SK-N-SH treated with all-trans-retinoic acid at 6 μM for 48 hours (cell line): ENCODE measurements at regions not wholly inside any gene's neighbourhood (a gene's known extent, or its start where the extent isn't known, plus 50 kb on each side); places are given as distances from the start of the nearest gene placed in this dataset.

ENCODE experiments used
- CSDC2 ChIP-seq: fragments of 250-450 bp; sonication (Bioruptor Pico); IDR thresholded peaks from 2 replicates; pipeline ENCODE4 v1.5.0; 2020; ENCODE audit warnings: mild to moderate bottlenecking, moderate library complexity
- OSR1 ChIP-seq: fragments of 250-450 bp; sonication (Bioruptor Pico); IDR thresholded peaks from 2 replicates; pipeline ENCODE4 v1.8.0; 2022; ENCODE audit warnings: moderate library complexity, mild to moderate bottlenecking, inconsistent platforms
- ZFP3 ChIP-seq: fragments of 250-450 bp; sonication (Bioruptor Pico); IDR thresholded peaks from 2 replicates; pipeline ENCODE4 v1.5.0; 2020; ENCODE audit warnings: mild to moderate bottlenecking, moderate library complexity

DNA sequence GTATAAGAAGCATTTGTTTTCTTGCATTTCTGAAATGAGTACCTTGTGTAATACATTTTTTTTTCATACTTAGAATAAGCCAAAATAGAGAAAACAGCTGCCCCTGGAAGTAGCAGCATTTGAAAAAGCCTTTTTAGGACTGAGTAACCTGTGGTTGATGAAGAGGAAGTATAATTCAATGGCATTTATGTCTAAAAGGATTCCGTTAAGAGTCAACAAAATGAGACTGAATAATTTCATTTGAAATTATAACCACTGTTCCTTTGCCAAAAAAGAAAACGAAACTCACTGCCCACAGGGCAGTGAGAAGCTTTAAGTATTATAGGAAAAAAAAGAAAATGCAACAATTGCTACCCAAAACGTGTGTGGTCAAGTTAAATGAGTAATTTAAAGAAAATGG lies 705.6 kb upstream of the PHF14 start:
- no peak for TF ChIP-seq OSR1 (CRISPR knock-in tag)
- TF ChIP-seq CSDC2, result no peak
- no peak for TF ChIP-seq ZFP3
